ENCODE measurements at regions not wholly inside any gene's neighbourhood (a gene's known extent, or its start where the extent isn't known, plus 50 kb on each side); places are given as distances from the start of the nearest gene placed in this dataset.
"Not testable (repeated sequence)": the region's sequence is repeated elsewhere in the genome, so short reads cannot be mapped to it uniquely, and the experiment has no call there.

DNA sequence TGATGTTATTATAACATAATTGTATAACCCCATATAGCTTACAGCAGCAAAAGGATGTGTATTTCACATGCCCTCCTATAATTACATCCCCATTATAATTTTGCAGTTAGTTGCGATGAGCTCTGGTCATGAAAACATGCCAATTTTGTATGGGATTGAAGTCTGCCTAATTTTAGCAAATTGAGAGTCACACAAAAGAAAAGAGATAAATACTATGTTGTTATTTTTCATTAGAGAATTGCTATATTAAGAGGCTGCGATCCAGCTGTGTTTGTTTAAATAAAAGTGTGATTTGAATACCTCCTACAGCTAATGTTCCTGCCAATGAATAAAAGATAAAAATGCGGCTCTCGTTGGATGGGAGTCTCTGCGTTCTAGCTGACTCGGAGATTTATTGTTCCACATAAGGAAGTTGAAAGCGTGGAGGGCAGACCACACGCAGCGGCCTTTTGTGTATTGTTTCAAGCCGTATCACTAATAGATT lies 461.0 kb upstream of the NFIA start:
- H3K36me3 Mint-ChIP-seq (ENCODE audit: low read depth, unreplicated experiment) = no peaks in the 10 kb centered on the region
- TF ChIP-seq CTCF (IDR thresholded peaks at IDR 0.05; ENCODE audit: unreplicated experiment) = no peak
- no peak overlapping the region for H3K27ac Mint-ChIP-seq (ENCODE audit: unreplicated experiment)

DNA sequence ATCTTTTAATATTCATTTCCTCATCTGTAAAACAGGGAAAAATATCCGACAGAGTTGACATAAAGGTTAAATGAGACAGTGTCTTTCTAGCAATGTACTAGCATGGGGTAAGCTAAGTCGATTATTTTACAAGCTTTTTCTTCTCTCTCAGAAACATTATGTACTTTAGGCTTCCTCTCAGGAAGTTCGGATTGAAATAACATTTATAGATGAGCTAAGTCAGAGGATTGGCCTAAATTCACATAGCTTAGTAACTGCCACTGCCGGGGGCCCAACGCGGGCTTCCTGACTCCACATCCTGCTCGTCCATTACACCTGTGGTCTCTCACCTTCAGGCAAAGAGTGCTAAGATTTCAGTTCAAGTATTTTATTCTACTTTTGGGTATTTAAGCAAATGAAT lies 462.3 kb upstream of the NFIA start:
- no peak for TF ChIP-seq CTCF (IDR thresholded peaks at IDR 0.05; ENCODE audit: unreplicated experiment)
- Mint-ChIP-seq H3K27ac (ENCODE audit: unreplicated experiment) (no peak overlapping the region), H3K27me3 (ENCODE audit: unreplicated experiment) (no peaks in the 10 kb centered on the region), H3K4me1 (ENCODE audit: unreplicated experiment) (peaks cover 18% of the 10 kb centered on the region), H3K36me3 (ENCODE audit: low read depth, unreplicated experiment) (no peaks in the 10 kb centered on the region), H3K4me3 (ENCODE audit: unreplicated experiment) (no peak overlapping the region), H3K9me3 (ENCODE audit: unreplicated experiment) (no peaks in the 10 kb centered on the region)
- DNase-seq (ENCODE audit: low spot score) = no peak

More for the DNA sequence above, 461.0 kb upstream of the NFIA start:
- no peaks in the 10 kb centered on the region for H3K27me3 Mint-ChIP-seq (ENCODE audit: unreplicated experiment)
- no peak overlapping the region for H3K4me3 Mint-ChIP-seq (ENCODE audit: unreplicated experiment)
- no peaks in the 10 kb centered on the region for H3K9me3 Mint-ChIP-seq (ENCODE audit: unreplicated experiment)
- H3K4me1 Mint-ChIP-seq (ENCODE audit: unreplicated experiment) = peaks cover 13% of the 10 kb centered on the region
- DNase-seq (ENCODE audit: low spot score) = no peak

GRCh38 chr1:60619581-60619980 lies 462.8 kb upstream of the NFIA start:
- no peak for DNase-seq (ENCODE audit: low spot score)
- H3K27me3 Mint-ChIP-seq (ENCODE audit: unreplicated experiment) = no peaks in the 10 kb centered on the region
- TF ChIP-seq CTCF (IDR thresholded peaks at IDR 0.05; ENCODE audit: unreplicated experiment) = no peak
- H3K4me1 Mint-ChIP-seq (ENCODE audit: unreplicated experiment) = peaks cover 18% of the 10 kb centered on the region
- H3K9me3 Mint-ChIP-seq (ENCODE audit: unreplicated experiment) = no peaks in the 10 kb centered on the region
- H3K36me3 Mint-ChIP-seq (ENCODE audit: low read depth, unreplicated experiment) = no peaks in the 10 kb centered on the region
- no peak overlapping the region for H3K27ac Mint-ChIP-seq (ENCODE audit: unreplicated experiment)
- H3K4me3 Mint-ChIP-seq (ENCODE audit: unreplicated experiment) = no peak overlapping the region

DNA sequence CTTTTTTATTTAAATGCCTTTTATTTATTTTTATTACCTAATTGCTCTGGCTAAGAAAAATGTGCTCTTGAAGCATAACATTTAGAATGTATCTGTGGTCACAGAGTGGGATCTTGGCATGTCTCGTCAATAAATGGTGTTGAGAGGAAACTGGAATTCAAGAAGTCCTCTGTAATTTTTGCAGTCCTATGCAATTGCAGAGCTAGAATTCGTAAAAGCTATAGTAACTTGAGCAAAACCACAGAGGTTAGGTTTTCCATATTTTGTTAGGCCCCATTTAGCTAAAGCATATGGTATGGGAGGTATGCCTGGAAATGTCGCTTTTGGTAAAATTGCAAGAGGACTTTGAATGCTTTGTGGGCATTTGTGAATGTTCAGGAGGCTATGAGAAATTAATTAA lies 466.7 kb upstream of the NFIA start:
- H3K4me1 Mint-ChIP-seq (ENCODE audit: unreplicated experiment) = peaks cover 11% of the 10 kb centered on the region
- no peak for TF ChIP-seq CTCF (IDR thresholded peaks at IDR 0.05; ENCODE audit: unreplicated experiment)
- DNase-seq (ENCODE audit: low spot score) = no peak
- H3K36me3 Mint-ChIP-seq (ENCODE audit: low read depth, unreplicated experiment) = no peaks in the 10 kb centered on the region
- no peaks in the 10 kb centered on the region for H3K27me3 Mint-ChIP-seq (ENCODE audit: unreplicated experiment)
- H3K4me3 Mint-ChIP-seq (ENCODE audit: unreplicated experiment) = no peak overlapping the region
- H3K9me3 Mint-ChIP-seq (ENCODE audit: unreplicated experiment) = no peaks in the 10 kb centered on the region
- H3K27ac Mint-ChIP-seq (ENCODE audit: unreplicated experiment) = no peak overlapping the region

DNA sequence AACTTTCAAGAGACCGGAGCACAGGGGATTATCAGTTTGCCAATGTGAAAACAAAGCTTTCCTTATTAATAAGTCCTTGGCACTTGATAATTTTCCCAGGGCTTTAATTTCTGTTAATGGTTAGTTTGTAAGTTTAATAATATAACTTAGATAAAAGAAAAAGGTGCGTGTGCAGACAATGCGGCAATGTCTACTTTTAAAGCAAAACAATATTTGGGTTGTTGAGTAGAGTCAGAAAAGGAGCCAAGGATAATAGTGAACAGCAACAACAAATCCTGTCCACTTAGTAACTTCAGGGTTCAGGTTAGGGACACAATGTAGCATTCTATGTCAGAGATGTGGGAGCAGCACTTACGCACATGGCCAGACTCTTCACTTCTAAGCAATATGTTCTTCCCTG lies 469.6 kb upstream of the NFIA start:
- Mint-ChIP-seq H3K4me3 (ENCODE audit: unreplicated experiment) (no peak overlapping the region), H3K27ac (ENCODE audit: unreplicated experiment) (no peak overlapping the region), H3K27me3 (ENCODE audit: unreplicated experiment) (no peaks in the 10 kb centered on the region), H3K4me1 (ENCODE audit: unreplicated experiment) (peaks cover 13% of the 10 kb centered on the region), H3K36me3 (ENCODE audit: low read depth, unreplicated experiment) (no peaks in the 10 kb centered on the region), H3K9me3 (ENCODE audit: unreplicated experiment) (no peaks in the 10 kb centered on the region)
- DNase-seq (ENCODE audit: low spot score) = no peak
- no peak for TF ChIP-seq CTCF (IDR thresholded peaks at IDR 0.05; ENCODE audit: unreplicated experiment)

- H3K4me1 Mint-ChIP-seq (ENCODE audit: unreplicated experiment); H3K4me3 Mint-ChIP-seq (ENCODE audit: unreplicated experiment); H3K27me3 Mint-ChIP-seq (ENCODE audit: unreplicated experiment); H3K27ac Mint-ChIP-seq (ENCODE audit: unreplicated experiment); H3K9me3 Mint-ChIP-seq (ENCODE audit: unreplicated experiment); DNase-seq (ENCODE audit: low spot score); H3K36me3 Mint-ChIP-seq (ENCODE audit: low read depth, unreplicated experiment): not testable (repeated sequence)
Observed at GRCh38 chr1:60606921-60607320, 475.4 kb upstream of the NFIA start.

All from endothelial cell (in vitro differentiated cells).